CD4-positive, alpha-beta memory T cell (primary cell): ENCODE measurements at regions not wholly inside any gene's neighbourhood (a gene's known extent, or its start where the extent isn't known, plus 50 kb on each side); places are given as distances from the start of the nearest gene placed in this dataset.

ENCODE experiments used
- CTCF ChIA-PET: fragments of 350-600 bp; sonication (Branson Sonifier 250); formaldehyde crosslinking; loops from one replicate; lab custom pipeline; 2021; ENCODE audit warnings: inconsistent platforms; ENCODE audit not compliant: partially characterized antibody; lab: Charles Lee
- POLR2A ChIA-PET: fragments of 350-600 bp; sonication (Branson Sonifier 250); formaldehyde crosslinking; loops from one replicate; lab custom pipeline; 2021; ENCODE audit not compliant: partially characterized antibody; lab: Charles Lee
- DNase-seq, 5 donors: peaks; one replicate each; pipeline versions ENCODE4 v3.0.0 to v3.0.0-alpha.2; 2020 to 2022; ENCODE audit warnings: mixed read lengths in 1 of 5
- H3K27ac ChIP-seq: one replicate; pipeline ENCODE4 v1.7.0; 2013; ENCODE audit warnings: low read depth, low read length
- H3K27me3 ChIP-seq: 2 replicates; pipeline ENCODE4 v1.7.0; 2013; ENCODE audit warnings: mild to moderate bottlenecking, low read length, moderate library complexity; ENCODE audit not compliant: insufficient read depth
- H3K36me3 ChIP-seq: 2 replicates; pipeline ENCODE4 v1.7.0; 2013; ENCODE audit warnings: mild to moderate bottlenecking, low read length, moderate library complexity; ENCODE audit not compliant: insufficient read depth
- H3K4me1 ChIP-seq: 2 replicates; pipeline ENCODE4 v1.7.0; 2013; ENCODE audit warnings: mild to moderate bottlenecking, low read length, moderate library complexity; ENCODE audit not compliant: insufficient read depth
- H3K4me3 ChIP-seq, 2 donors: one replicate each; pipeline ENCODE4 v1.7.0; 2013; ENCODE audit warnings: low read length in 2 of 2, mild to moderate bottlenecking in 1 of 2
- H3K9me3 ChIP-seq, 2 donors: one replicate each; pipeline ENCODE4 v1.7.0; 2013; ENCODE audit warnings: low read length in 2 of 2, control low read depth in 1 of 2; ENCODE audit not compliant: control insufficient read depth in 1 of 2
- H3K27ac Mint-ChIP-seq, 7 donors: one replicate each; pipeline ENCODE4 v1.8.0; 2020 to 2021; ENCODE audit warnings: mixed read lengths in 7 of 7, mild to moderate bottlenecking in 6 of 7, inconsistent platforms in 3 of 7, moderate library complexity in 3 of 7
- H3K27me3 Mint-ChIP-seq, 2 donors: one replicate each; pipeline ENCODE4 v1.8.0; 2020 to 2021; ENCODE audit warnings: mixed read lengths in 2 of 2
- H3K36me3 Mint-ChIP-seq, 2 donors: one replicate each; pipeline ENCODE4 v1.8.0; 2020 to 2021; ENCODE audit warnings: mixed read lengths in 2 of 2, inconsistent platforms in 1 of 2, mild to moderate bottlenecking in 1 of 2
- H3K4me1 Mint-ChIP-seq, 4 donors: one replicate each; pipeline ENCODE4 v1.8.0; 2020 to 2021; ENCODE audit warnings: mixed read lengths in 4 of 4, mild to moderate bottlenecking in 1 of 4
- H3K4me3 Mint-ChIP-seq, 8 donors: one replicate each; pipeline ENCODE4 v1.8.0; 2020 to 2021; ENCODE audit warnings: mixed read lengths in 8 of 8, mild to moderate bottlenecking in 7 of 8, moderate library complexity in 6 of 8, inconsistent platforms in 3 of 8
- H3K9me3 Mint-ChIP-seq, 8 donors: one replicate each; pipeline ENCODE4 v1.8.0; 2020 to 2021; ENCODE audit warnings: mixed read lengths in 8 of 8, mild to moderate bottlenecking in 5 of 8, inconsistent platforms in 3 of 8, moderate library complexity in 1 of 8
- intact Hi-C: fragments of 100-400 bp; cut with micrococcal nuclease; formaldehyde crosslinking; loops from one replicate; pipeline ENCODE4 v1.15.1; 2023

GRCh38 chr6:139556532-139556931 lies 182.1 kb upstream of the CITED2 start:
- ChIA-PET POLR2A (interaction anchor here (1.2 kb wide), 2 partner anchors 9 to 25 kb away, joined by 3 to 4 read pairs; no protein-coding TSS in a partner anchor), CTCF (no interaction called here)
- Mint-ChIP-seq H3K9me3 (peaks cover 0 to 13% (median 0%) of the 10 kb centered on the region in 8 donors), H3K36me3 (no peaks in the 10 kb centered on the region), H3K4me1 (no peaks in the 10 kb centered on the region), H3K4me3 (no peak overlapping the region), H3K27ac (peak overlapping the region in 1 of 7 donors; percentile 12), H3K27me3 (no peaks in the 10 kb centered on the region)
- H3K4me1 ChIP-seq, result no peaks in the 10 kb centered on the region
- H3K27ac ChIP-seq, result no peak overlapping the region
- no peak overlapping the region for H3K4me3 ChIP-seq
- no peaks in the 10 kb centered on the region for H3K36me3 ChIP-seq
- H3K9me3 ChIP-seq, result no peaks in the 10 kb centered on the region
- no peaks in the 10 kb centered on the region for H3K27me3 ChIP-seq
- no peak for DNase-seq
- intact Hi-C loops, result no loop called here

- Mint-ChIP-seq H3K27me3 (peaks cover 0 to 1% of the 10 kb centered on the region in 2 donors), H3K4me3 (no peak overlapping the region), H3K27ac (no peak overlapping the region), H3K4me1 (no peaks in the 10 kb centered on the region), H3K36me3 (no peaks in the 10 kb centered on the region), H3K9me3 (no peaks in the 10 kb centered on the region)
- Histone ChIP-seq H3K27ac (no peak overlapping the region), H3K9me3 (no peaks in the 10 kb centered on the region), H3K4me3 (no peak overlapping the region), H3K27me3 (no peaks in the 10 kb centered on the region), H3K4me1 (no peaks in the 10 kb centered on the region), H3K36me3 (no peaks in the 10 kb centered on the region)
- no peak for DNase-seq
- ChIA-PET POLR2A (no interaction called here), CTCF (no interaction called here)
- intact Hi-C loops, result no loop called here
Observed at GRCh38 chr6:139553916-139554315, 179.5 kb upstream of the CITED2 start.

GRCh38 chr6:139551376-139551775 lies 176.9 kb upstream of the CITED2 start:
- Histone ChIP-seq H3K4me1 (peaks cover 4% of the 10 kb centered on the region), H3K4me3 (peak overlapping the region in 1 of 2 donors; percentile 4), H3K27me3 (no peaks in the 10 kb centered on the region), H3K9me3 (no peaks in the 10 kb centered on the region), H3K36me3 (no peaks in the 10 kb centered on the region), H3K27ac (no peak overlapping the region)
- Mint-ChIP-seq H3K9me3 (no peaks in the 10 kb centered on the region), H3K27me3 (peaks cover 0 to 1% of the 10 kb centered on the region in 2 donors), H3K36me3 (no peaks in the 10 kb centered on the region), H3K4me3 (no peak overlapping the region), H3K27ac (no peak overlapping the region), H3K4me1 (peaks cover 0 to 4% (median 1%) of the 10 kb centered on the region in 4 donors)
- ChIA-PET CTCF (no interaction called here), POLR2A (no interaction called here)
- no peak for DNase-seq
- intact Hi-C loops, result no loop called here

GRCh38 chr6:139550361-139550760 lies 175.9 kb upstream of the CITED2 start:
- H3K36me3 ChIP-seq, result no peaks in the 10 kb centered on the region
- DNase-seq, result no peak
- no peaks in the 10 kb centered on the region for H3K9me3 Mint-ChIP-seq
- peaks cover 0 to 1% of the 10 kb centered on the region in 2 donors for H3K27me3 Mint-ChIP-seq
- H3K27me3 ChIP-seq, result no peaks in the 10 kb centered on the region
- CTCF ChIA-PET, result no interaction called here
- no peak overlapping the region for H3K27ac Mint-ChIP-seq
- no peak overlapping the region for H3K4me3 ChIP-seq
- no peak overlapping the region for H3K27ac ChIP-seq
- POLR2A ChIA-PET, result no interaction called here
- no peaks in the 10 kb centered on the region for H3K9me3 ChIP-seq
- H3K4me3 Mint-ChIP-seq, result no peak overlapping the region
- peaks cover 6 to 11% (median 9%) of the 10 kb centered on the region in 4 donors for H3K4me1 Mint-ChIP-seq
- H3K4me1 ChIP-seq, result peaks cover 11% of the 10 kb centered on the region
- intact Hi-C loops, result no loop called here
- H3K36me3 Mint-ChIP-seq, result no peaks in the 10 kb centered on the region

- no peak overlapping the region for H3K4me3 Mint-ChIP-seq
- Histone ChIP-seq H3K4me3 (no peak overlapping the region), H3K4me1 (peaks cover 11% of the 10 kb centered on the region), H3K27ac (no peak overlapping the region), H3K36me3 (no peaks in the 10 kb centered on the region), H3K9me3 (no peaks in the 10 kb centered on the region), H3K27me3 (no peaks in the 10 kb centered on the region)
- no peak for DNase-seq
- POLR2A ChIA-PET, result no interaction called here
- CTCF ChIA-PET, result interaction anchor here (1.3 kb wide), 1 partner anchor 179 kb away, joined by 4 read pairs; no protein-coding TSS in a partner anchor
- H3K36me3 Mint-ChIP-seq, result no peaks in the 10 kb centered on the region
- intact Hi-C loops, result no loop called here
- H3K9me3 Mint-ChIP-seq, result no peaks in the 10 kb centered on the region
- peaks cover 0 to 1% of the 10 kb centered on the region in 2 donors for H3K27me3 Mint-ChIP-seq
- H3K4me1 Mint-ChIP-seq, result peaks cover 11 to 18% (median 13%) of the 10 kb centered on the region in 4 donors
- H3K27ac Mint-ChIP-seq, result no peak overlapping the region
Observed at GRCh38 chr6:139549561-139550070, 175.2 kb upstream of the CITED2 start.

- CTCF ChIA-PET, result interaction anchor here (1.1 to 1.4 kb wide), 2 partner anchors 174 to 178 kb away, joined by 4 read pairs; partner anchors contain the start of gene CITED2
- H3K4me3 Mint-ChIP-seq, result no peak overlapping the region
- Histone ChIP-seq H3K27ac (no peak overlapping the region), H3K4me3 (no peak overlapping the region), H3K36me3 (no peaks in the 10 kb centered on the region), H3K9me3 (no peaks in the 10 kb centered on the region), H3K27me3 (no peaks in the 10 kb centered on the region), H3K4me1 (peaks cover 19% of the 10 kb centered on the region)
- H3K27me3 Mint-ChIP-seq, result peaks cover 0 to 1% of the 10 kb centered on the region in 2 donors
- no peaks in the 10 kb centered on the region for H3K36me3 Mint-ChIP-seq
- intact Hi-C loops, result no loop called here
- H3K27ac Mint-ChIP-seq, result no peak overlapping the region
- H3K9me3 Mint-ChIP-seq, result no peaks in the 10 kb centered on the region
- DNase-seq, result no peak
- peaks cover 11 to 28% (median 19%) of the 10 kb centered on the region in 4 donors for H3K4me1 Mint-ChIP-seq
- POLR2A ChIA-PET, result interaction anchor here (1.7 to 2.4 kb wide), 2 partner anchors 9 to 173 kb away, joined by 4 to 9 read pairs; partner anchors contain the start of gene CITED2
Observed at GRCh38 chr6:139547804-139548203, 173.4 kb upstream of the CITED2 start.

- intact Hi-C loops, result no loop called here
- peaks cover 19% of the 10 kb centered on the region for H3K4me1 ChIP-seq
- H3K27me3 Mint-ChIP-seq, result peaks cover 0 to 1% of the 10 kb centered on the region in 2 donors
- no peaks in the 10 kb centered on the region for H3K36me3 Mint-ChIP-seq
- no peak for DNase-seq
- no peak overlapping the region for H3K27ac ChIP-seq
- H3K36me3 ChIP-seq, result no peaks in the 10 kb centered on the region
- H3K4me3 ChIP-seq, result no peak overlapping the region
- H3K27me3 ChIP-seq, result no peaks in the 10 kb centered on the region
- POLR2A ChIA-PET, result interaction anchor here (1.7 to 2.4 kb wide), 2 partner anchors 10 to 172 kb away, joined by 4 to 9 read pairs; partner anchors contain the start of gene CITED2
- peaks cover 13 to 30% (median 21%) of the 10 kb centered on the region in 4 donors for H3K4me1 Mint-ChIP-seq
- no peaks in the 10 kb centered on the region for H3K9me3 ChIP-seq
- CTCF ChIA-PET, result interaction anchor here (1.1 to 1.4 kb wide), 2 partner anchors 173 to 178 kb away, joined by 4 read pairs; partner anchors contain the start of gene CITED2
- H3K27ac Mint-ChIP-seq, result no peak overlapping the region
- no peak overlapping the region for H3K4me3 Mint-ChIP-seq
- H3K9me3 Mint-ChIP-seq, result no peaks in the 10 kb centered on the region
Observed at GRCh38 chr6:139547122-139547776, 172.8 kb upstream of the CITED2 start.
